ENCODE measurements at regions not wholly inside any gene's neighbourhood (a gene's known extent, or its start where the extent isn't known, plus 50 kb on each side); places are given as distances from the start of the nearest gene placed in this dataset.

DNA sequence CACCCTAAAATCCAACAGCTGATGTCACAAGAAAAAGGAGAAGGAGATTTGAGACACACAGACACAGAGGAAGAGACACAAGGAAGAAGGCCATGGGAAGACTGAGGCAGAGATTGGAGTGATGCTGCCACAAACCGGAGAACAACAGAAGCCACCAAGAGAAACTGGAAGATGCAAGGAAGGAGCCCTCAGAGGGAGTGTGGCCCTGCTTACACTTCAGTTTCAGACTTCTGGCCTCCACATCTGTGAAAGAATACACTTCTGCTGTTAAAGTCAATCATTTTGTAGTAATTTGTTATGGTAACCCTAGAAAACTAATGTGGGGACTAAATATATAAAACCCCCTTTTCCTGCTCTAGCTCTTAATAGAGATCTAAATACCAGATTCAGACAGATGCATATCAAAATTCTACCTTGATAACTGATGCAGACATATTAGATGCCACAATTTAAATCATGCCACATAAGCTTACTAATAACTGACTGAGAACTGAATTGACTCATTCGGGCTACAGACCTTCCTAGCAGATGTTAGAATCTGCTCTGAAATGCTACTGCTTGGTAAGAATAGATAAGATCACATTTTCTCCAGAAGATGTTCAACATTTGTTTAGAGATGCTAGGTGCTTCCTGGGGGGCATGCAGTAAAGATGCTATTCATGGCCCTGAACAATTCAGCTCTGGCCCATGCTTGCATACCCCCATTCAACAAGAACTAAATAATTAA, 113.1 kb upstream of the CCND2 start:
- WGBS (ENCODE audit: insufficient coverage, insufficient replicate concordance, low lambda C conversion rate, missing lambda C conversion rate): 52% methylated on average over 2 of the region's 2 CpGs
- H3K9ac ChIP-seq (ENCODE audit: control insufficient read depth, insufficient read depth, low read length): no peak overlapping the region
- H3K4me2 ChIP-seq (ENCODE audit: control insufficient read depth, insufficient read depth): no peak overlapping the region
- no peak overlapping the region for H2AFZ ChIP-seq (ENCODE audit: control insufficient read depth, low read depth, low read length)
- TF ChIP-seq JUNB (IDR thresholded peaks at IDR 0.05) (peak; percentile 35; the same call in 1 of the 2 replicates), SMAD5 (IDR thresholded peaks at IDR 0.05; ENCODE audit: low read depth) (no peak)
- no peaks in the 10 kb centered on the region for H4K20me1 ChIP-seq (ENCODE audit: control insufficient read depth, insufficient read depth)
- BruUV-seq (replicated peaks): no TSS peak
- no peaks in the 10 kb centered on the region for H3K79me2 ChIP-seq (ENCODE audit: control insufficient read depth, insufficient read depth, low read length)
- peaks cover 19% of the 10 kb centered on the region for H3K4me1 ChIP-seq (ENCODE audit: control insufficient read depth, insufficient read depth, low read length)
- no peaks in the 10 kb centered on the region for H3K36me3 ChIP-seq (ENCODE audit: control insufficient read depth in 2 of 2, insufficient read depth in 2 of 2, low read length in 1 of 2)
- POLR2A ChIA-PET: interaction anchor here (0.7 to 2.1 kb wide), 2 partner anchors 13 to 52 kb away, joined by 3 to 8 read pairs; no protein-coding TSS in a partner anchor
- FAIRE-seq (no peak), ATAC-seq (peak; percentile 33; the same call in 2 of the 3 replicates), DNase-seq (ENCODE audit: low read depth, low spot score) (no peak)
- SMC1A ChIA-PET (ENCODE audit: uncharacterized antibody, unreplicated experiment): interaction anchor here (0.9 to 1.9 kb wide), 8 partner anchors 9 to 119 kb away, joined by 3 to 6 read pairs (median 3); no protein-coding TSS in a partner anchor
- intact Hi-C loops (cut with micrococcal nuclease; ENCODE audit: unreplicated experiment) (no loop called here), in situ Hi-C loops (cut with MboI) (no loop called here)
- H3K27ac ChIP-seq (ENCODE audit: control insufficient read depth, insufficient read depth): no peak overlapping the region
- no peak overlapping the region for H3K4me3 ChIP-seq
- no peaks in the 10 kb centered on the region for H3K27me3 ChIP-seq (replicated peaks in 1 of 2; ENCODE audit: control insufficient read depth in 2 of 2, insufficient read depth in 2 of 2, low read length in 1 of 2)
- H3K9me3 ChIP-seq (replicated peaks; ENCODE audit: control insufficient read depth, insufficient read depth, low read length): no peaks in the 10 kb centered on the region; the same call in 1 of the 3 replicates
- CTCF ChIA-PET: interaction anchor here (1.0 to 1.5 kb wide), 2 partner anchors 16 to 121 kb away, joined by 3 to 4 read pairs; no protein-coding TSS in a partner anchor
- RAD21 ChIA-PET (ENCODE audit: unreplicated experiment): interaction anchor here (1.2 to 1.3 kb wide), 3 partner anchors 53 to 116 kb away, joined by 3 to 5 read pairs (median 4); no protein-coding TSS in a partner anchor

DNA sequence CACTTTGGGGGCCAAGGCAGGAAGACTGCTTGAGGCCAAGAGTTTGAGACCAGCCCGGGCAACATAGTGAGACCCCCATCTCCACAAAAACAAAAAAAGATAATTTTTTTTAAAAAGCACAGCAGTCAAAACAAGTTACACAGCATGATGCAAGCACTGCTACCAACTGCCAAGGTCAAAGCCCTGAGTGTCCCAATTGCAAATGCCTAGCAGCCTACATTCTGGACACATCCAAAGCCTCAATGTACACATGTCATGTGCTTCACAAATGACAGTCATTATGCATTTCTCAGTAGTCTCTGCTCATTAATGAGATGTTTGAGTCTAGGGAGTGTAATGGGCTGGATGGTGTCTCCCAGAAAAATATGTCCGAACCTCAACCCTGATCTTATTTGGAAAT, 113.7 kb upstream of the CCND2 start:
- Histone ChIP-seq H3K9me3 (replicated peaks; ENCODE audit: control insufficient read depth, insufficient read depth, low read length) (no peaks in the 10 kb centered on the region; the same call in 1 of the 3 replicates), H3K4me1 (ENCODE audit: control insufficient read depth, insufficient read depth, low read length) (peaks cover 16% of the 10 kb centered on the region), H3K36me3 (ENCODE audit: control insufficient read depth in 2 of 2, insufficient read depth in 2 of 2, low read length in 1 of 2) (no peaks in the 10 kb centered on the region), H4K20me1 (ENCODE audit: control insufficient read depth, insufficient read depth) (no peaks in the 10 kb centered on the region), H3K4me3 (no peak overlapping the region), H3K27me3 (replicated peaks in 1 of 2; ENCODE audit: control insufficient read depth in 2 of 2, insufficient read depth in 2 of 2, low read length in 1 of 2) (no peaks in the 10 kb centered on the region), H3K4me2 (ENCODE audit: control insufficient read depth, insufficient read depth) (no peak overlapping the region), H3K79me2 (ENCODE audit: control insufficient read depth, insufficient read depth, low read length) (no peaks in the 10 kb centered on the region), H3K27ac (ENCODE audit: control insufficient read depth, insufficient read depth) (no peak overlapping the region), H3K9ac (ENCODE audit: control insufficient read depth, insufficient read depth, low read length) (no peak overlapping the region), H2AFZ (ENCODE audit: control insufficient read depth, low read depth, low read length) (no peak overlapping the region)
- FAIRE-seq (no peak), ATAC-seq (no peak), DNase-seq (ENCODE audit: low read depth, low spot score) (no peak)
- WGBS (ENCODE audit: insufficient coverage, insufficient replicate concordance, low lambda C conversion rate, missing lambda C conversion rate): 93% methylated on average over 2 of the region's 2 CpGs
- POLR2A ChIA-PET: no interaction called here
- in situ Hi-C loops (cut with MboI) (no loop called here), intact Hi-C loops (cut with micrococcal nuclease; ENCODE audit: unreplicated experiment) (no loop called here)
- CTCF ChIA-PET: interaction anchor here (1.0 kb wide), 1 partner anchor 15 kb away, joined by 4 read pairs; no protein-coding TSS in a partner anchor
- BruUV-seq (replicated peaks): no TSS peak
- SMC1A ChIA-PET (ENCODE audit: uncharacterized antibody, unreplicated experiment): interaction anchor here (1.0 to 1.9 kb wide), 4 partner anchors 18 to 117 kb away, joined by 3 to 6 read pairs (median 3); no protein-coding TSS in a partner anchor
- RAD21 ChIA-PET (ENCODE audit: unreplicated experiment): interaction anchor here (1.3 kb wide), 1 partner anchor 56 kb away, joined by 5 read pairs; no protein-coding TSS in a partner anchor
- no peak for TF ChIP-seq MYC (IDR thresholded peaks at IDR 0.05; ENCODE audit: insufficient read depth, insufficient read length, insufficient replicate concordance, low read length, severe bottlenecking)
- TF ChIP-seq JUNB (IDR thresholded peaks at IDR 0.05): no peak
- no peak for TF ChIP-seq MXI1 (IDR thresholded peaks at IDR 0.05; ENCODE audit: low read depth, low read length)
- no peak for TF ChIP-seq STAT3 (IDR thresholded peaks at IDR 0.05; ENCODE audit: low read depth, low read length)
- no peak for TF ChIP-seq HDGF (IDR thresholded peaks at IDR 0.05)
- no peak for TF ChIP-seq ZNF207 (IDR thresholded peaks at IDR 0.05; ENCODE audit: borderline replicate concordance)
- TF ChIP-seq, protein P1, sequence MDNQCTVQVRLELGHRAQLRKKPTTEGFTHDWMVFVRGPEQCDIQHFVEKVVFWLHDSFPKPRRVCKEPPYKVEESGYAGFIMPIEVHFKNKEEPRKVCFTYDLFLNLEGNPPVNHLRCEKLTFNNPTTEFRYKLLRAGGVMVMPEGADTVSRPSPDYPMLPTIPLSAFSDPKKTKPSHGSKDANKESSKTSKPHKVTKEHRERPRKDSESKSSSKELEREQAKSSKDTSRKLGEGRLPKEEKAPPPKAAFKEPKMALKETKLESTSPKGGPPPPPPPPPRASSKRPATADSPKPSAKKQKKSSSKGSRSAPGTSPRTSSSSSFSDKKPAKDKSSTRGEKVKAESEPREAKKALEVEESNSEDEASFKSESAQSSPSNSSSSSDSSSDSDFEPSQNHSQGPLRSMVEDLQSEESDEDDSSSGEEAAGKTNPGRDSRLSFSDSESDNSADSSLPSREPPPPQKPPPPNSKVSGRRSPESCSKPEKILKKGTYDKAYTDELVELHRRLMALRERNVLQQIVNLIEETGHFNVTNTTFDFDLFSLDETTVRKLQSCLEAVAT (IDR thresholded peaks at IDR 0.05): no peak
- TF ChIP-seq, protein P2, sequence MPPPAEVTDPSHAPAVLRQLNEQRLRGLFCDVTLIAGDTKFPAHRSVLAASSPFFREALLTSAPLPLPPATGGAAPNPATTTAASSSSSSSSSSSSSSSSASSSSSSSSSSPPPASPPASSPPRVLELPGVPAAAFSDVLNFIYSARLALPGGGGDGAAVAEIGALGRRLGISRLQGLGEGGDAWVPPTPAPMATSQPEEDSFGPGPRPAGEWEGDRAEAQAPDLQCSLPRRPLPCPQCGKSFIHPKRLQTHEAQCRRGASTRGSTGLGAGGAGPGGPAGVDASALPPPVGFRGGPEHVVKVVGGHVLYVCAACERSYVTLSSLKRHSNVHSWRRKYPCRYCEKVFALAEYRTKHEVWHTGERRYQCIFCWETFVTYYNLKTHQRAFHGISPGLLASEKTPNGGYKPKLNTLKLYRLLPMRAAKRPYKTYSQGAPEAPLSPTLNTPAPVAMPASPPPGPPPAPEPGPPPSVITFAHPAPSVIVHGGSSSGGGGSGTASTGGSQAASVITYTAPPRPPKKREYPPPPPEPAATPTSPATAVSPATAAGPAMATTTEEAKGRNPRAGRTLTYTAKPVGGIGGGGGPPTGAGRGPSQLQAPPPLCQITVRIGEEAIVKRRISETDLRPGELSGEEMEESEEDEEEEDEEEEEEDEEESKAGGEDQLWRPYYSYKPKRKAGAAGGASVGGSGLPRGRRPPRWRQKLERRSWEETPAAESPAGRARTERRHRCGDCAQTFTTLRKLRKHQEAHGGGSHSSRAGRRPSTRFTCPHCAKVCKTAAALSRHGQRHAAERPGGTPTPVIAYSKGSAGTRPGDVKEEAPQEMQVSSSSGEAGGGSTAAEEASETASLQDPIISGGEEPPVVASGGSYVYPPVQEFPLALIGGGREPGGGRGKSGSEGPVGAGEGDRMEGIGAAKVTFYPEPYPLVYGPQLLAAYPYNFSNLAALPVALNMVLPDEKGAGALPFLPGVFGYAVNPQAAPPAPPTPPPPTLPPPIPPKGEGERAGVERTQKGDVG (CRISPR knock-in tag; IDR thresholded peaks at IDR 0.05): no peak
- no peak for TF ChIP-seq HCFC1 (IDR thresholded peaks at IDR 0.05; ENCODE audit: low read length)
- no peak for TF ChIP-seq SUPT20H (IDR thresholded peaks at IDR 0.05; ENCODE audit: borderline replicate concordance, control insufficient read depth, low read depth, low read length)
